GM10248 (cell line): ENCODE measurements at regions not wholly inside any gene's neighbourhood (a gene's known extent, or its start where the extent isn't known, plus 50 kb on each side); places are given as distances from the start of the nearest gene placed in this dataset.

Source experiments
- CTCF ChIA-PET: fragments of 300-600 bp; sonication (Branson Sonifier 250); formaldehyde crosslinking; extraction: SDS; loops from one replicate; lab custom pipeline; 2021; ENCODE audit warnings: antibody characterized with exemption; lab: Yijun Ruan, JAX
- POLR2A ChIA-PET: fragments of 350-650 bp; sonication (Branson Sonifier 250); formaldehyde crosslinking; extraction: SDS; loops from one replicate; lab custom pipeline; 2020; ENCODE audit warnings: antibody characterized with exemption; lab: Yijun Ruan, JAX
- DNase-seq: peaks from one replicate; pipeline ENCODE4 v3.0.0; 2012; ENCODE audit errors: extremely low spot score
- CTCF ChIP-seq: IDR thresholded peaks from 2 replicates; pipeline ENCODE4 v1.5.1; 2012; ENCODE audit warnings: mild to moderate bottlenecking, low read depth; ENCODE audit errors: extremely low read depth, missing control alignments, control extremely low read depth

- DNase-seq, result no peak
- CTCF ChIA-PET, result no interaction called here
- POLR2A ChIA-PET, result no interaction called here
- TF ChIP-seq CTCF, result no peak
Measured at GRCh38 chr7:26467104-26467503, 175.4 kb downstream of the SNX10 start.

GRCh38 chr7:26467541-26467940, 175.9 kb downstream of the SNX10 start:
- POLR2A ChIA-PET, result no interaction called here
- CTCF ChIA-PET, result interaction anchor here (0.7 kb wide), 1 partner anchor 65 kb away, joined by 3 read pairs; no protein-coding TSS in a partner anchor
- DNase-seq, result no peak
- TF ChIP-seq CTCF, result no peak

GRCh38 chr7:26468625-26469024, 177.0 kb downstream of the SNX10 start:
- TF ChIP-seq CTCF, result no peak
- ChIA-PET POLR2A (no interaction called here), CTCF (no interaction called here)
- no peak for DNase-seq

GRCh38 chr7:26469188-26469587, 177.5 kb downstream of the SNX10 start:
- ChIA-PET POLR2A (no interaction called here), CTCF (interaction anchor here (1.1 kb wide), 1 partner anchor 14 kb away, joined by 3 read pairs; no protein-coding TSS in a partner anchor)
- no peak for TF ChIP-seq CTCF
- DNase-seq, result no peak

GRCh38 chr7:26470691-26471090, 179.0 kb downstream of the SNX10 start:
- ChIA-PET POLR2A (no interaction called here), CTCF (interaction anchor here (1.3 to 2.0 kb wide), 3 partner anchors 8 to 380 kb away, joined by 3 to 4 read pairs (median 4); no protein-coding TSS in a partner anchor)
- DNase-seq, result no peak
- no peak for TF ChIP-seq CTCF

GRCh38 chr7:26471306-26472075, 179.8 kb downstream of the SNX10 start:
- ChIA-PET POLR2A (no interaction called here), CTCF (interaction anchor here (1.6 to 2.0 kb wide), 2 partner anchors 22 to 381 kb away, joined by 3 to 4 read pairs; no protein-coding TSS in a partner anchor)
- TF ChIP-seq CTCF, result no peak
- DNase-seq, result no peak
